Activated gamma-delta T cell treated with Interleukin-2 at 50 U/mL for 16 hours (primary cell): ENCODE measurements at regions not wholly inside any gene's neighbourhood (a gene's known extent, or its start where the extent isn't known, plus 50 kb on each side); places are given as distances from the start of the nearest gene placed in this dataset.

ENCODE experiments used
- DNase-seq: peaks from one replicate; pipeline ENCODE4 v3.0.0-alpha.2; 2020

DNA sequence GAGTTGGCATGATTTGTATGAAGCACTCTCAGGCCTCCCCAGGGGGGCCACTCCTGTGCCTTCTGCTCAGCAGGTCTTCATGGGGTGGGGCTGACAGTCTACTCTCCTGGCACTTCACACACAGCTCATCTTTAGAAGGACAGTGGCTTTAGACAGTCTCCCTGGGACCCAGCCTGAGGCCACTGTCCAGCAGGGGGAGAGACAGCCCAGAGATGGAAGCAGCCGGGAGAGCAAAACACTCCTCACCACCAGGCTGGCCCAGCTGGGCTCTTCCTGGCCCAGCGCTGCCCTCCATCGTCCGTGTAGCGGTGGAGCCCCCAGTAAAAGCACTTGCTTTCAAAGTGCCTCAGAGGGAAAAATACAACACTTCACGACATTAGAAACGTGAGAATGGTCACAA lies 62.0 kb upstream of the CRHR1 start:
- no peak for DNase-seq

DNA sequence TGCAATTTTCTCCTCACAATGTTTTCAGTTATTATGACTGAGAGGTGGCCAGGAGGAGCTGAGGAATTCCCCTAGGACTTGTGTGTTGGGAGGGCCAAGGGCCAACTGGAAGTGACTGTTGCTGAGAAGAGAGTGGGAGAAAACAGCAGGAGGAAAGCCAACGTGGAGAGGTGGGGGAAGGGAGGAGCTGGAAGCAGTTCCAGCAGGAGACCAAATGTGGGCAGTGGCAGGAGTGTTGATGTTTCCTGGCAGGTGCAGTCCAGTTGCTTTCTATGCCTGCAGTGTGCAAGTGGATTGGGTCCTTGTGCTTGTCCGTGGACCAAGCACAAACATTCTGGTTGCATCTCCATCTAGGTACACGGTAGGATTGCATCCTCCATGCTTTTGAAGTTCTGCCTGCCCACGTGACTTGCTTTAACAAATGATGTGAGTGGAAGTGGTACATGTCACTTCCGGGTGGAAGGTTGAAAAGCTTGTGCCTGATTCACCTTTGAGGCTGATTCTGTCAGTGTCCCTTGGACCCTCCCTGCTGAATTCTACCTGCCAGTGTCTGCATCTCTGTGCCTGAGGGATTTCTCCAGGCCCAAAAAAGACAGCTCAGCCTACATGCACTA lies 54.7 kb upstream of the CRHR1 start:
- no peak for DNase-seq

DNA sequence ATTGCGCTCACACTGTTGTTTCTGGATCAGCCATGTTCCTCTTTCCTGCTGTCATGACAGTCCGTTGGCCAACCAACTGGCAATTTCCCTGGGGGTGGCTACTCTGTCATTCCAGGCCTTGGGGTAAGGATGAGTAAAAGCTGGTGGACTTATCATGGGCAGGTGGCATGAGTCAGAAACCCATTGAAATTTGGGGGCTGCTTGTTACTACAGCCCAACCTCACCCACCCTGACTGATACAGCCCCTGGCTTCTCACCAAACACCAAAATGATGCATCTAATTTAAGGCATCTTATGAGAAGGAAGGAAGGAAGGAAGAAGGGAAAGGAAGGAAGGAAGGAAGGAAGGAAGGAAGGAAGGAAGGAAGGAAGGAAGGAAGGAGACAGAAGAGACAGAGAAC lies 53.9 kb upstream of the CRHR1 start:
- DNase-seq: no peak

DNA sequence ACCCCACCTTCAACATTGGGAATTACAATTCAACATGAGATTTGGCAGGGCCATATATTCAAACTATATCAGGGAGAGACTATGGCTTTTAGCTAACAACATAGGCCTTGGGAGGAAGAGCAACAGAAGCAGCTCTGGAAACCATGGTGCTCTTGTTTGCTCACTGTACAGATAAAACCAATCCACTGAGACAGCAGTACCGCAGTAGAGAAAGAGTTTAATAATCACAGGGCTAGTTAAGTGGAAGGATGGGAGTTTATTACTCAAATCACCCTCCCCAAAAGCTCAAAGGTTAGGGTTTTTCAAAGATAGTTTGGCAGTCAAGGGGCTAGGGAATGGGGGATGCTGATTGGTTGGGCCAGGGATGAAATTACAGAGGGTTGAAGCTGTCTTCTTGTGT lies 52.7 kb upstream of the CRHR1 start:
- no peak for DNase-seq

GRCh38 chr17:45732926-45733505 lies 51.1 kb upstream of the CRHR1 start:
- DNase-seq: no peak

DNA sequence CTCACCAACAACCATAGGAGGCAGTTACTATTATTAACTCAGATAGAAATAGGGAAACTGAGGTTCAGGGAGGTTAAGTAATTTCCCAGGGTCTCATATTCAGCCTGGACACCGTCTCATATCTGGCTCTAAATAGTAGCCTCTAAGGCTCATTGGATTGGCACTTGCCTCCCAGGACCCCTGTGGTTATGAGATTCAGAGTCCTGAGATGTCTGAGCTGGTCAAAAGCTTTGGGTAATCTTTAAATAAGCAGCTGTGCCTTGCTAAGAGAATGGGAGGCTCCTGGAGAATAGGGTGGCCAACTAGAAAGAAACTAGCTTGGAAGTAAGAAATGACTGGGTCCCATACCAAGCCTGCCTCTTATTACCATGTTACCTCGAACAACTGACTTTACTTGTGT lies 50.3 kb upstream of the CRHR1 start:
- no peak for DNase-seq
